ENCODE measurements at regions not wholly inside any gene's neighbourhood (a gene's known extent, or its start where the extent isn't known, plus 50 kb on each side); places are given as distances from the start of the nearest gene placed in this dataset.

GRCh38 chr22:44592824-44593148 is 94.8 kb upstream of the RTL6 start:
- no peaks in the 10 kb centered on the region for H3K4me1 ChIP-seq
- no peaks in the 10 kb centered on the region for H3K36me3 ChIP-seq
- no peak for TF ChIP-seq CTCF (IDR thresholded peaks at IDR 0.05)
- no peak overlapping the region for H3K4me3 ChIP-seq
- intact Hi-C loops (cut with DNase I): no loop called here
- DNase-seq: no peak
- no peak overlapping the region for H3K27ac ChIP-seq
- 33 to 48% methylated on average over 5 of the region's 5 CpGs for WGBS, 2 donors
- ATAC-seq: no peak
- H3K27me3 ChIP-seq: peaks cover 0 to 4% (median 0%) of the 10 kb centered on the region in 4 donors
- no peaks in the 10 kb centered on the region for H3K9me3 ChIP-seq
- no peak for FAIRE-seq

GRCh38 chr22:44592126-44592823 is 94.2 kb upstream of the RTL6 start:
- Histone ChIP-seq H3K4me1 (no peaks in the 10 kb centered on the region), H3K9me3 (no peaks in the 10 kb centered on the region), H3K36me3 (no peaks in the 10 kb centered on the region), H3K27me3 (peaks cover 0 to 4% (median 0%) of the 10 kb centered on the region in 4 donors), H3K27ac (no peak overlapping the region), H3K4me3 (no peak overlapping the region)
- intact Hi-C loops (cut with DNase I): no loop called here
- no peak for FAIRE-seq
- 37 to 63% methylated on average over 10 of the region's 10 CpGs for WGBS, 2 donors
- no peak for ATAC-seq
- no peak for DNase-seq
- TF ChIP-seq CTCF (IDR thresholded peaks at IDR 0.05): no peak

- DNase-seq: no peak
- intact Hi-C loops (cut with DNase I): no loop called here
- 64 to 84% methylated on average over 19 of the region's 19 CpGs for WGBS, 2 donors
Measured at GRCh38 chr22:44591146-44591790, 93.2 kb upstream of the RTL6 start.

GRCh38 chr22:44590291-44590690 is 92.3 kb upstream of the RTL6 start:
- no peak for ATAC-seq
- H3K27ac ChIP-seq: no peak overlapping the region
- TF ChIP-seq CTCF (IDR thresholded peaks at IDR 0.05): no peak
- peaks cover 0 to 4% (median 0%) of the 10 kb centered on the region in 4 donors for H3K27me3 ChIP-seq
- no peaks in the 10 kb centered on the region for H3K9me3 ChIP-seq
- FAIRE-seq: no peak
- no peaks in the 10 kb centered on the region for H3K36me3 ChIP-seq
- H3K4me1 ChIP-seq: no peaks in the 10 kb centered on the region
- intact Hi-C loops (cut with DNase I): no loop called here
- H3K4me3 ChIP-seq: no peak overlapping the region
- no peak for DNase-seq
- 67 to 77% methylated on average over 13 of the region's 13 CpGs for WGBS, 2 donors

More at GRCh38 chr22:44591146-44591790, 93.2 kb upstream of the RTL6 start:
- FAIRE-seq (no peak), ATAC-seq (no peak)
- Histone ChIP-seq H3K4me1 (no peaks in the 10 kb centered on the region), H3K4me3 (no peak overlapping the region), H3K27ac (no peak overlapping the region), H3K36me3 (no peaks in the 10 kb centered on the region), H3K9me3 (no peaks in the 10 kb centered on the region), H3K27me3 (peaks cover 0 to 4% (median 0%) of the 10 kb centered on the region in 4 donors)
- no peak for TF ChIP-seq CTCF (IDR thresholded peaks at IDR 0.05)

- DNase-seq: peak in 1 of 6 donors; percentile 8
- WGBS, 2 donors: 72 to 81% methylated on average over 5 of the region's 5 CpGs
Measured at GRCh38 chr22:44589831-44590230, 91.8 kb upstream of the RTL6 start.

More at GRCh38 chr22:44589831-44590230, 91.8 kb upstream of the RTL6 start:
- H3K4me3 ChIP-seq: no peak overlapping the region
- ATAC-seq (no peak), FAIRE-seq (no peak)
- peaks cover 0 to 4% (median 0%) of the 10 kb centered on the region in 4 donors for H3K27me3 ChIP-seq
- H3K4me1 ChIP-seq: no peaks in the 10 kb centered on the region
- no peak overlapping the region for H3K27ac ChIP-seq
- no peaks in the 10 kb centered on the region for H3K9me3 ChIP-seq
- no peaks in the 10 kb centered on the region for H3K36me3 ChIP-seq
- TF ChIP-seq CTCF (IDR thresholded peaks at IDR 0.05): no peak
- intact Hi-C loops (cut with DNase I): no loop called here

Data from pancreas (tissue), 10 donors.